ENCODE measurements at regions not wholly inside any gene's neighbourhood (a gene's known extent, or its start where the extent isn't known, plus 50 kb on each side); places are given as distances from the start of the nearest gene placed in this dataset.

- Mint-ChIP-seq H3K4me1 (no peaks in the 10 kb centered on the region), H3K27me3 (ENCODE audit: low read depth) (no peaks in the 10 kb centered on the region), H3K4me3 (no peak overlapping the region), H3K36me3 (ENCODE audit: low read depth) (no peaks in the 10 kb centered on the region), H3K27ac (no peak overlapping the region), H3K9me3 (no peaks in the 10 kb centered on the region)
- TF ChIP-seq CTCF (IDR thresholded peaks at IDR 0.05; ENCODE audit: unreplicated experiment in 3 of 3): no peak
Measured at GRCh38 chr12:61687407-61687806, 572.8 kb upstream of the USP15 start.

- Mint-ChIP-seq H3K4me1 (no peaks in the 10 kb centered on the region), H3K4me3 (no peak overlapping the region), H3K9me3 (peaks cover 22% of the 10 kb centered on the region), H3K36me3 (ENCODE audit: low read depth) (no peaks in the 10 kb centered on the region), H3K27me3 (ENCODE audit: low read depth) (no peaks in the 10 kb centered on the region), H3K27ac (no peak overlapping the region)
- TF ChIP-seq CTCF (IDR thresholded peaks at IDR 0.05; ENCODE audit: unreplicated experiment in 3 of 3): no peak
Measured at GRCh38 chr12:61694214-61694613, 566.0 kb upstream of the USP15 start.

GRCh38 chr12:61701471-61701870, 558.7 kb upstream of the USP15 start:
- no peaks in the 10 kb centered on the region for H3K4me1 Mint-ChIP-seq
- H3K4me3 Mint-ChIP-seq: no peak overlapping the region
- no peaks in the 10 kb centered on the region for H3K36me3 Mint-ChIP-seq (ENCODE audit: low read depth)
- no peaks in the 10 kb centered on the region for H3K27me3 Mint-ChIP-seq (ENCODE audit: low read depth)
- H3K9me3 Mint-ChIP-seq: peaks cover 11% of the 10 kb centered on the region
- H3K27ac Mint-ChIP-seq: no peak overlapping the region
- TF ChIP-seq CTCF (IDR thresholded peaks at IDR 0.05; ENCODE audit: unreplicated experiment in 3 of 3): no peak

GRCh38 chr12:61706783-61707182, 553.4 kb upstream of the USP15 start:
- H3K9me3 Mint-ChIP-seq: no peaks in the 10 kb centered on the region
- H3K36me3 Mint-ChIP-seq (ENCODE audit: low read depth): no peaks in the 10 kb centered on the region
- H3K4me3 Mint-ChIP-seq: no peak overlapping the region
- no peaks in the 10 kb centered on the region for H3K4me1 Mint-ChIP-seq
- no peaks in the 10 kb centered on the region for H3K27me3 Mint-ChIP-seq (ENCODE audit: low read depth)
- no peak overlapping the region for H3K27ac Mint-ChIP-seq
- no peak for TF ChIP-seq CTCF (IDR thresholded peaks at IDR 0.05; ENCODE audit: unreplicated experiment in 3 of 3)

- H3K4me1 Mint-ChIP-seq: peaks cover 12% of the 10 kb centered on the region
- no peak for TF ChIP-seq CTCF (IDR thresholded peaks at IDR 0.05; ENCODE audit: unreplicated experiment in 3 of 3)
- no peaks in the 10 kb centered on the region for H3K36me3 Mint-ChIP-seq (ENCODE audit: low read depth)
- no peaks in the 10 kb centered on the region for H3K27me3 Mint-ChIP-seq (ENCODE audit: low read depth)
- H3K9me3 Mint-ChIP-seq: no peaks in the 10 kb centered on the region
- H3K4me3 Mint-ChIP-seq: no peak overlapping the region
- peak overlapping the region in 2 of 3 experiments; percentile 26 to 44 for H3K27ac Mint-ChIP-seq
Measured at GRCh38 chr12:61713121-61713520, 547.1 kb upstream of the USP15 start.

GRCh38 chr12:61717986-61718385, 542.2 kb upstream of the USP15 start:
- Mint-ChIP-seq H3K27ac (no peak overlapping the region), H3K27me3 (ENCODE audit: low read depth) (no peaks in the 10 kb centered on the region), H3K4me3 (no peak overlapping the region), H3K4me1 (peaks cover 10% of the 10 kb centered on the region), H3K9me3 (no peaks in the 10 kb centered on the region), H3K36me3 (ENCODE audit: low read depth) (no peaks in the 10 kb centered on the region)
- no peak for TF ChIP-seq CTCF (IDR thresholded peaks at IDR 0.05; ENCODE audit: unreplicated experiment in 3 of 3)

Measured in nephron (organoid).